Activated CD8-positive, alpha-beta T cell treated with anti-CD3 and anti-CD28 coated beads, Interleukin-2, amount 10 ng/mL, durations not matched to agents 7 days and 5 days (primary cell): ENCODE measurements at regions not wholly inside any gene's neighbourhood (a gene's known extent, or its start where the extent isn't known, plus 50 kb on each side); places are given as distances from the start of the nearest gene placed in this dataset.
"Not testable (repeated sequence)": the region's sequence is repeated elsewhere in the genome, so short reads cannot be mapped to it uniquely, and the experiment has no call there.

Experiments used
- ATAC-seq: fragments of 150-1000 bp; cut with Tn5 transposase; one replicate; pipeline ENCODE4 v1.10.0; 2021; ENCODE audit warnings: moderate library complexity
- CTCF ChIA-PET: fragments of 350-600 bp; sonication (Branson Sonifier 250); formaldehyde crosslinking; loops from one replicate; lab custom pipeline; 2021; ENCODE audit warnings: antibody characterized with exemption; lab: Charles Lee
- POLR2A ChIA-PET: fragments of 350-600 bp; sonication (Branson Sonifier 250); formaldehyde crosslinking; loops from one replicate; lab custom pipeline; 2021; ENCODE audit warnings: antibody characterized with exemption; lab: Charles Lee
- DNase-seq: peaks from one replicate; pipeline ENCODE4 v3.0.0-alpha.2; 2020
- H3K27ac Mint-ChIP-seq: one replicate; pipeline ENCODE4 v1.8.0; 2021; ENCODE audit warnings: mild to moderate bottlenecking, mixed read lengths
- H3K27me3 Mint-ChIP-seq: one replicate; pipeline ENCODE4 v1.8.0; 2021; ENCODE audit warnings: low read depth, mixed read lengths
- H3K36me3 Mint-ChIP-seq: one replicate; pipeline ENCODE4 v1.8.0; 2021; ENCODE audit warnings: low read depth, mixed read lengths
- H3K4me1 Mint-ChIP-seq: one replicate; pipeline ENCODE4 v1.8.0; 2021; ENCODE audit warnings: low read depth, mixed read lengths
- H3K4me3 Mint-ChIP-seq: one replicate; pipeline ENCODE4 v1.8.0; 2021; ENCODE audit warnings: mild to moderate bottlenecking, mixed read lengths
- H3K9me3 Mint-ChIP-seq: one replicate; pipeline ENCODE4 v1.8.0; 2022; ENCODE audit warnings: mixed read lengths; ENCODE audit not compliant: insufficient read depth

DNA sequence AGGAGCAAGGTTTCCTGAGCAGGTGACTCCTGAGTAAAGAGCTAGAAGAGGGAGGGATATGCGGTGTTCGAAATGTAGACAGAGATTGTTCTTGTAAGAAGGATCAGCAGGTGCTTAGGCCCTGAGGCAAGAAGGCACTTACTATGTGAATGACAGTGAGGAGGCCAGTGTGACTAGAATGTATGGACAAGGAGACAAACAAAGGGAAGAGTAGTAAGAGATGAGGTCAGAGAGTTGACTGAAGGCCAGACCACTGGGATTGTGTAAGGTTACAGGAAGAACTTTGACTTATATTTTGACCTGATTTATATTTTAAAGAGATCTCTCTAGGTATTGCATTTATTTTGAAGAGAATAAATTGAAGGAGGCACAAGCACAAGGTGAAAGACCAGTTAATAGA lies 118.4 kb upstream of the ENPEP start:
- ChIA-PET CTCF (no interaction called here), POLR2A (no interaction called here)
- H3K4me1 Mint-ChIP-seq, result peaks cover 4% of the 10 kb centered on the region
- DNase-seq, result no peak
- no peak overlapping the region for H3K27ac Mint-ChIP-seq
- ATAC-seq, result no peak
- H3K4me3 Mint-ChIP-seq, result no peak overlapping the region
- H3K27me3 Mint-ChIP-seq, result peaks cover 5% of the 10 kb centered on the region
- H3K9me3 Mint-ChIP-seq, result no peaks in the 10 kb centered on the region
- H3K36me3 Mint-ChIP-seq, result no peaks in the 10 kb centered on the region

DNA sequence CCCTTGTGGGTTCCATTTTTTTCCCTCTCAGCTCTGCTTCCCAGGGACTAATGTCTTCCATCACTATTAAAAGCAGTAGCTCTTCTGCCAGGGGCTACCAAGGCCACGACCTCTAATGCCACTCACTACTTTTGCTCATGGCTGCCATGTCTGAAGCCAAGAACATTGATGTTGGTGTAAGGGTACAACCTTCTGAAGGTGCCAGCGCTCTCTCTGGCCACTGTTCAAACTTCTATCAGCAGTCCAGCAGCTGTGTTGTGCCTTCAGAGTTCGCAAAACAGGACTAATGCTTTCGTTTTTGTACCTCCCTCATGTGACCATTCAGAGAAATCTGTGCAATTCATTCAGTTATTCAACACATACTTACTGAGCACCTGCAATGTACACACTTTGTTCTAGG lies 121.5 kb upstream of the ENPEP start:
- CTCF ChIA-PET, result no interaction called here
- Mint-ChIP-seq H3K27ac (no peak overlapping the region), H3K9me3 (no peaks in the 10 kb centered on the region), H3K36me3 (no peaks in the 10 kb centered on the region), H3K4me1 (no peaks in the 10 kb centered on the region), H3K4me3 (no peak overlapping the region), H3K27me3 (peaks cover 4% of the 10 kb centered on the region)
- ATAC-seq, result no peak
- DNase-seq, result no peak
- POLR2A ChIA-PET, result no interaction called here

DNA sequence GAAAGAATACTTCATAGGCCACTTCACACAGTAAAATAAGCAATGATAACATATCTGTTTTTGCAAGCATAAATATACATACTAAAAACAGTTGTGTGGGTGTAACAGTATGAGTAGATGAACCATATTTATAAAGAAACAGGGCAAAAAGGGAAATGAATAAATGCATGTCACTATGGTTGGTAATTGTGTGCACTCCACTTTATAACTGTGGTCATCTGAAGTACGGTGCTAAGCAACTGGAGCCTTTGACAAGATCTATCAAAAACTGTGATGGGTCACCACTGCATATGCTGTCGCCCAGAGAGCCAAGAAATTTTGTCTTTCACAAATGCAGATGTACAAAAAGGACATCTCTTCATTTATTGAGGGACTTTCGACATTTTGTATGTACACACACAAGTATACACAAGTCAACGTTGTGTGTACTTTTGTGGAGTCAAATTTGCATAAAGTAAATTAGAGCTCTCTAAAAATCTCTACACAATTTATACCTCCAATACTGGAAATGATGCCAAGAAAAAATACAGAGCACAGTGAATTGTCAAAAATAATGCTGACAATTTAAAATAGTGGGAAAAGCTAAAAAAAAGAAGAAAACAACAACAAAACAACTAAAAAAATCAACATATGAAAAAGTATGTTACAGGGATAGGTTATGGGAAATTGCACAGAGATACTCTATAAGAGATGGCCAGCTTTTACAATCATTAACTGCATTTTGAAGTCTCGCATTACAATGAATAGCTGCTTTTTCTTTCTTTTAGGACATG lies 123.1 kb upstream of the ENPEP start:
- Mint-ChIP-seq H3K36me3 (no peaks in the 10 kb centered on the region), H3K4me1 (no peaks in the 10 kb centered on the region), H3K4me3 (no peak overlapping the region), H3K27me3 (peaks cover 2% of the 10 kb centered on the region), H3K9me3 (no peaks in the 10 kb centered on the region), H3K27ac (no peak overlapping the region)
- DNase-seq, result no peak
- ATAC-seq, result no peak
- CTCF ChIA-PET, result no interaction called here
- POLR2A ChIA-PET, result no interaction called here

DNA sequence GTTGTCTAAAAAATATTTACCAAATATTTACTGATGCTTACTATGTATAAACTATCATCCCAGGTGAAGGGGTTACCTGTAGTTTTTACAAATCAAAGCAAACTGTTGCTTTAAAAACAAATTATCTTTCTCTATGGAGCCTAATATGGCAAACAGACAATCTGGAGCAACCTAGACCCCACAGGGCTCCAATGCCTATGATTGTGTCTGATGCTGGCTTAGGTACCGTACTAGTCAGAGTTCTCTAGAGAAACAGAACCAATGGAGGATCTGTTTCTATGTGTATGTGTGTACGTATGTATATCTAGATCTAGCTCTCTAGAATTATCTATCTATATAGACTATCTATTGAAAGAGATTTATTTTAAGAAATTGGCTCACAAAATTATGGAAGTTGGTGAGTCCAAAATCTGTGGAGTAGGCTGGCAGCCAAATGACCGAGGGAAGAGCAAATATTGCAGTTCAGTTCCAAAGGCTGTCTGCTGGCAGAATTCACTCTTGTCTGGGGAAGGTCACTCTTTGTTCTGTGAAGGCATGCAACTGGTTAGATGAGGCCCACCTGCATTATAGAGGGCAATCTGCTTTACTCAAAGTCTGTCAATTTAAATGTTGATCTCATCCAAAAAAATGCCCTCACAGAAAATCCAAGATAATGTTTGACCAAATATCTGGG lies 127.1 kb upstream of the ENPEP start:
- Mint-ChIP-seq H3K27me3 (no peaks in the 10 kb centered on the region), H3K36me3 (no peaks in the 10 kb centered on the region), H3K27ac (no peak overlapping the region), H3K9me3 (no peaks in the 10 kb centered on the region), H3K4me1 (no peaks in the 10 kb centered on the region), H3K4me3 (no peak overlapping the region)
- ATAC-seq (no peak), DNase-seq (no peak)
- ChIA-PET POLR2A (interaction anchor here (0.6 kb wide), 1 partner anchor 10 kb away, joined by 3 read pairs; no protein-coding TSS in a partner anchor), CTCF (no interaction called here)

DNA sequence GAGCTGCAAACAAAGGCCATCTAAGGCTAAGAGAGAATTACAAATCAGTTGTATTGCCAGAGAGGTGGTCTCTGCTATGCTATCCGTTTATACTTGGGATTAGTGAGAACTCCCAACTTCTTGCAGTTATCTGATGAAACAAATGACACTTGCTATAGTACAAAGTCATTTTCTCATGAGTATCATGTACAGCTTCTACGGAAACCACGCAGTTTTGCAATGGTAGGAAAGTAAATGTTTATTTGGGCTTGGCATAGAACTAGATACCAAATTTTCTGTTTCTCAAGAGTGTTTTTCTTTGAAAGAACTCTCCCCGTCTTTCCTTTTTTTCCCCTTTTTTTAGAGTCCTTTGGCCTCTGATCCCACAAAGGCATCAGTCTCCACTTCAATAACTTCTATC lies 128.2 kb upstream of the ENPEP start:
- no peak for ATAC-seq
- Mint-ChIP-seq H3K27me3 (peaks cover 2% of the 10 kb centered on the region), H3K9me3 (no peaks in the 10 kb centered on the region), H3K36me3 (no peaks in the 10 kb centered on the region), H3K4me3 (no peak overlapping the region), H3K27ac (no peak overlapping the region), H3K4me1 (no peaks in the 10 kb centered on the region)
- ChIA-PET CTCF (interaction anchor here (1.0 kb wide), 1 partner anchor 349 kb away, joined by 4 read pairs; no protein-coding TSS in a partner anchor), POLR2A (interaction anchor here (0.6 kb wide), 1 partner anchor 9 kb away, joined by 3 read pairs; no protein-coding TSS in a partner anchor)
- DNase-seq, result no peak

DNA sequence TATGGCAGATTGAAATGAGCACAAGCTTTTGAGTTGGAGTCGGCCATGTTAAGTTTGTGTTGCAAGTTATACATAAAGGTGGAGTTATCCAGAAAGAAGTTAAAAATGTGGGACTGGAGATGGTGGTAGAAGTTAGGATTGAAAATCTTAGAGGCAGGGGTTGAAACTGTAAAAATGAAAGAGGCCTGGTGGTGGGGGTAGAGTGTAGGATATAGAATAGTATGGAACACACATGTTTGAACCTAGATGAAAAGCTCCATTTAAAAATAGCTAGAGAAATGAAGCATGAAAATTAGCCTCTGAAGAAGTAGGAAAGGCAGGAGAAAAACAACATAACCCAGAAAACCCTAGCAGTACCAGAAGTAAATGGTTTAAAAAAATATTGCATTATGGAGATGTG lies 131.8 kb upstream of the ENPEP start:
- DNase-seq (no peak), ATAC-seq (no peak)
- H3K27me3 Mint-ChIP-seq, result peaks cover 10% of the 10 kb centered on the region
- no peaks in the 10 kb centered on the region for H3K9me3 Mint-ChIP-seq
- H3K36me3 Mint-ChIP-seq, result no peaks in the 10 kb centered on the region
- ChIA-PET CTCF (interaction anchor here (0.8 to 1.7 kb wide), 5 partner anchors 17 to 346 kb away, joined by 3 to 4 read pairs (median 4); no protein-coding TSS in a partner anchor), POLR2A (no interaction called here)
- no peaks in the 10 kb centered on the region for H3K4me1 Mint-ChIP-seq
- no peak overlapping the region for H3K27ac Mint-ChIP-seq
- H3K4me3 Mint-ChIP-seq, result no peak overlapping the region

DNA sequence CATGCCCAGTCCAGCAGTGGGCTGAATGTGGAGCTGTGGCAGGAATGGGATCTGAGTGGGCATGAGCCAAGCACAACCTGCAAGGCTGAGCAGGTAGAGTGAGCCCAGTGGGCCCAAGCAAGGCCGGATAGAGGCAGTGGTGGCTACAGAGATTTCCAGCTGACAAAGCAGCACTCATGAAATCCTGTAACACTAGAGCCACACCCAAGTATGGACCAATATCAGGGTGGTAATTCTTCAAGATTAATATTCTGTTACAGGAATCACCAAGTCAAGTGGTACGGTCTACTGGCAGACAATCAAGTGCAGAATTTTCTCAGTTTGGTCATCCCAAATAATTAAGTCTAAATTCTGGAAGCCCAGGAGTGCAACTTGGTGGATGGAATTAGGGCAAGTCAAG lies 132.4 kb upstream of the ENPEP start:
- CTCF ChIA-PET, result interaction anchor here (1.4 kb wide), 1 partner anchor 18 kb away, joined by 4 read pairs; no protein-coding TSS in a partner anchor
- H3K9me3 Mint-ChIP-seq, result no peaks in the 10 kb centered on the region
- DNase-seq (no peak), ATAC-seq (no peak)
- peaks cover 10% of the 10 kb centered on the region for H3K27me3 Mint-ChIP-seq
- H3K27ac Mint-ChIP-seq, result no peak overlapping the region
- H3K4me1 Mint-ChIP-seq, result no peaks in the 10 kb centered on the region
- no peaks in the 10 kb centered on the region for H3K36me3 Mint-ChIP-seq
- H3K4me3 Mint-ChIP-seq, result no peak overlapping the region
- POLR2A ChIA-PET, result no interaction called here

DNA sequence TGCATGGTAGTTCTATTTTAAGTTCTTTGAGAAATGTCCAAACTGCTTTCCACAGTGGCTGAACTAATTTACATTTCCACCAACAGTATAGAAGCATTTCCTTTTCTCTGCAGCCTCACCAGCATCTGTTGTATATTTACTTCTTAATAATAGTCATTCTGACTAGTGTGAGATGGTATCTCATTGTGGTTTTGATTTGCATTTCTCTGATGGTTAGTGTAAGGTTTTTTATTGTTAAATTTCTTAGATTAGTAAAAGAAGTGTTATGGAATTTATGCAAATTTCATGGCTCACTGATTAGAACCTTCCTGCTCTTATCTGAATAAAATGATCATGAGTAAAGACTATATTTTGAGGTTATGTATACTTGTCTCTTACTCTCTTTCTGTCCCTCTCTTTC lies 134.8 kb upstream of the ENPEP start:
- DNase-seq, CTCF ChIA-PET, H3K27ac Mint-ChIP-seq, H3K9me3 Mint-ChIP-seq, ATAC-seq, H3K4me1 Mint-ChIP-seq, POLR2A ChIA-PET, H3K4me3 Mint-ChIP-seq, H3K36me3 Mint-ChIP-seq: not testable (repeated sequence)
- H3K27me3 Mint-ChIP-seq, result peaks cover 19% of the 10 kb centered on the region

DNA sequence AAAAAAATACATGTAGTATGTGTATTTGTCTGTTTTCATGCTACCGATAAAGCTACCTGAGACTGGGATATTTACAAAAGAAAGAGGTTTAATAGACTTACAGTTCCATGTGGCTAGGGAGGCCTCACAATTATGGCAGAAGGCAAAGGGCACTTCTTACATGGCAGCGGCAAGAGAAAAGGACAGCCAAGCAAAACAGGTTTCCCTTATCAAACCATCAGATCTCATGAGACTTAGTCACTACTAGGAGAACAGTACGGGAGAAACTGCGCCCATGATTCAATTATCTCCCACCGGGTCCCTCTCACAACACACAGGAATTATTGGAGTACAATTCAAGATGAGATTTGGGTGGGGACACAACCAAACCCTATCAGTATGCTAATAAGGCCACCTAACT lies 137.0 kb upstream of the ELOVL6 start:
- H3K4me1 Mint-ChIP-seq, result no peaks in the 10 kb centered on the region
- no peaks in the 10 kb centered on the region for H3K9me3 Mint-ChIP-seq
- ATAC-seq (no peak), DNase-seq (no peak)
- no peaks in the 10 kb centered on the region for H3K36me3 Mint-ChIP-seq
- POLR2A ChIA-PET, result no interaction called here
- H3K27me3 Mint-ChIP-seq, result peaks cover 9% of the 10 kb centered on the region
- CTCF ChIA-PET, result no interaction called here
- H3K27ac Mint-ChIP-seq, result no peak overlapping the region
- H3K4me3 Mint-ChIP-seq, result no peak overlapping the region

DNA sequence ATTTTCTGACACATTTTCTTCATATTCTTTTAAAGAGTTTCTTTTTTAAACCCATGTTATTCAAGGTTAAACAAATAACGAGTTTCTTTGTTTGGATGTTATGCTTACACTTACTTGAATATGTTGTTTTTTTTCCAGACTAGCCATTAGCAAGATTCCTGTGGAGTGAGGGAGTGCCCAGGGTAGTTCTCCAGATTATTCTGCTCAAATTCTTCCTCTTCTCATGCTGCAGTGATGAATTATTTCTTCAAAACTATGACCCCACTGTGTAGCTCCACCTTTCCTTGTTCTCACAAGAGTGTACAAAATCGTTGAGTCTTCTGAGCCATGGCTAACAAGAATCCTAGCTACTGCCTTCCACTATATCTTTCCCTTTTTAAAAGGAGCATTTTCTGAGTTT lies 134.1 kb upstream of the ELOVL6 start:
- DNase-seq (no peak), ATAC-seq (no peak)
- H3K4me1 Mint-ChIP-seq, result no peaks in the 10 kb centered on the region
- H3K36me3 Mint-ChIP-seq, result no peaks in the 10 kb centered on the region
- POLR2A ChIA-PET, result no interaction called here
- no peaks in the 10 kb centered on the region for H3K9me3 Mint-ChIP-seq
- H3K27me3 Mint-ChIP-seq, result peaks cover 10% of the 10 kb centered on the region
- CTCF ChIA-PET, result interaction anchor here (0.9 kb wide), 1 partner anchor 333 kb away, joined by 3 read pairs; no protein-coding TSS in a partner anchor
- no peak overlapping the region for H3K4me3 Mint-ChIP-seq
- H3K27ac Mint-ChIP-seq, result no peak overlapping the region

DNA sequence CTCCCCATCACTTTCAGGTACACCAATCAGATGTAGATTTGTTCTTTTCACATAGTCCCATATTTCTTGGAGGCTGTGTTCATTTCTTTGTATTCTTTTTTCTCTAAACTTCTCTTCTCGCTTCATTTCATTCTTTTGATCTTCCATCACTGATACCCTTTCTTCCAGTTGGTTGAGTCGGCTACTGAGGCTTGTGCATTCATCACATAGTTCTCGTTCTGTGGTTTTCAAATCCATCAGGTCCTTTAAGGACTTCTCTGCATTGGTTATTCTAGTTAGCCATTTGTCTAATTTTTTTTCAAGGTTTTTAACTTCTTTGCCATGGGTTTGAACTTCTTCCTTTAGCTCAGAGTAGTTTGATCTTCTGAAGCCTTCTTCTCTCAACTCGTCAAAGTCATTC lies 128.0 kb upstream of the ELOVL6 start:
- H3K4me1 Mint-ChIP-seq, H3K27ac Mint-ChIP-seq, DNase-seq, H3K4me3 Mint-ChIP-seq, H3K9me3 Mint-ChIP-seq, H3K27me3 Mint-ChIP-seq, H3K36me3 Mint-ChIP-seq, ATAC-seq, CTCF ChIA-PET, POLR2A ChIA-PET: not testable (repeated sequence)

DNA sequence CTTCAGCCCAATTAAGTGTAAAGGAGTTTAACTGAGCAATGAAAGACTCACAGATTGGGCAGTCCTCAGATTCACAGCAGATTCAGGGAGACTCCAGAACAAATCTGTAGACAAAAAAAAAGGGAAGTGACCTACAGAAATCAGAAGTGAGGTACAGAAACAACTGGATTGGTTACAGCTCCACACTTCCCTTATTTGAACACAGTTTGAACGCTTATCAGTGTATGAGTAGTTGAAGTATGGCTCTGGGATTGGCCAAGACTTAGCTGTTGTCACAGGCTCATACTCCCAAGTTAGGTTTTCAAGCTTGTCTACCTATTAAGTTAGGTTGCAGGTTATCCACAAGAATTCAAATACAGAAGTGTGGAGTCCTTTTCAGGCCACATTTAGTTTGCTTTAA lies 112.4 kb upstream of the ELOVL6 start:
- DNase-seq, result no peak
- CTCF ChIA-PET, result interaction anchor here (2.2 kb wide), 1 partner anchor 200 kb away, joined by 5 read pairs; no protein-coding TSS in a partner anchor

More for the DNA sequence above, 112.4 kb upstream of the ELOVL6 start:
- Mint-ChIP-seq H3K36me3 (no peaks in the 10 kb centered on the region), H3K27me3 (peaks cover 10% of the 10 kb centered on the region), H3K4me1 (no peaks in the 10 kb centered on the region), H3K4me3 (no peak overlapping the region), H3K27ac (no peak overlapping the region), H3K9me3 (no peaks in the 10 kb centered on the region)
- POLR2A ChIA-PET, result no interaction called here
- no peak for ATAC-seq
